ENCODE measurements at regions not wholly inside any gene's neighbourhood (a gene's known extent, or its start where the extent isn't known, plus 50 kb on each side); places are given as distances from the start of the nearest gene placed in this dataset.

DNA sequence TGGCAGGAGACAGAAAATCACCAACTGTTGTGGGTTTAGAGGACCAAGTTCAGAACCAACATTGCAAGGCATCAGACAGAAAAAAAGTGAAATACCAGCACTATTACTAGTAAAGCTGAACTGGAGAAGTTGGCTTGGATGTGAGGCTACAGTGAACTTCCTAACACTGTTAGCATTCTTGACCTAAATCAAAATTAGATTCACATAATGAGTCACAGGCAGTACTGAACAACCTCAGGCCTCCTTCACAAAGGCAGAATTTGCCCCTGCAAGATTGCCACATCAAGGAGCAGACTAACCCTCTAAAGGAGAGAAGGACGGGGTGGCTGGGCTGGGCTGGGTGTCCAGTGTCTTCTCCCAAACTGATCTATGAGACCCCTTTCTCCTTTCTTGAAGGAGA lies 539.7 kb downstream of the SNAPC1 start:
- TF ChIP-seq POLR2A (IDR thresholded peaks at IDR 0.05) = no peak
- TF ChIP-seq, protein P1, sequence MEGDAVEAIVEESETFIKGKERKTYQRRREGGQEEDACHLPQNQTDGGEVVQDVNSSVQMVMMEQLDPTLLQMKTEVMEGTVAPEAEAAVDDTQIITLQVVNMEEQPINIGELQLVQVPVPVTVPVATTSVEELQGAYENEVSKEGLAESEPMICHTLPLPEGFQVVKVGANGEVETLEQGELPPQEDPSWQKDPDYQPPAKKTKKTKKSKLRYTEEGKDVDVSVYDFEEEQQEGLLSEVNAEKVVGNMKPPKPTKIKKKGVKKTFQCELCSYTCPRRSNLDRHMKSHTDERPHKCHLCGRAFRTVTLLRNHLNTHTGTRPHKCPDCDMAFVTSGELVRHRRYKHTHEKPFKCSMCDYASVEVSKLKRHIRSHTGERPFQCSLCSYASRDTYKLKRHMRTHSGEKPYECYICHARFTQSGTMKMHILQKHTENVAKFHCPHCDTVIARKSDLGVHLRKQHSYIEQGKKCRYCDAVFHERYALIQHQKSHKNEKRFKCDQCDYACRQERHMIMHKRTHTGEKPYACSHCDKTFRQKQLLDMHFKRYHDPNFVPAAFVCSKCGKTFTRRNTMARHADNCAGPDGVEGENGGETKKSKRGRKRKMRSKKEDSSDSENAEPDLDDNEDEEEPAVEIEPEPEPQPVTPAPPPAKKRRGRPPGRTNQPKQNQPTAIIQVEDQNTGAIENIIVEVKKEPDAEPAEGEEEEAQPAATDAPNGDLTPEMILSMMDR (IDR thresholded peaks at IDR 0.05) = no peak

All from heart left ventricle (tissue), 13 donors.